H54 (cell line): ENCODE measurements at regions not wholly inside any gene's neighbourhood (a gene's known extent, or its start where the extent isn't known, plus 50 kb on each side); places are given as distances from the start of the nearest gene placed in this dataset.
A peak's percentile ranks its signal among the peaks of the same experiment; 100 is the strongest.

ENCODE experiments used
- DNase-seq: peaks from one replicate; pipeline ENCODE4 v3.0.0; 2011; ENCODE audit warnings: low spot score, mixed read lengths; ENCODE audit not compliant: insufficient read length
- FAIRE-seq: peaks from 3 replicates; lab custom pipeline; 2011; peaks lifted over from hg19 to GRCh38; lab: Jason Lieb, UNC
- POLR2A ChIP-seq: IDR thresholded peaks from 2 replicates; pipeline ENCODE4 v1.6.1; 2011; ENCODE audit warnings: low read depth, mild to moderate bottlenecking, low read length

DNA sequence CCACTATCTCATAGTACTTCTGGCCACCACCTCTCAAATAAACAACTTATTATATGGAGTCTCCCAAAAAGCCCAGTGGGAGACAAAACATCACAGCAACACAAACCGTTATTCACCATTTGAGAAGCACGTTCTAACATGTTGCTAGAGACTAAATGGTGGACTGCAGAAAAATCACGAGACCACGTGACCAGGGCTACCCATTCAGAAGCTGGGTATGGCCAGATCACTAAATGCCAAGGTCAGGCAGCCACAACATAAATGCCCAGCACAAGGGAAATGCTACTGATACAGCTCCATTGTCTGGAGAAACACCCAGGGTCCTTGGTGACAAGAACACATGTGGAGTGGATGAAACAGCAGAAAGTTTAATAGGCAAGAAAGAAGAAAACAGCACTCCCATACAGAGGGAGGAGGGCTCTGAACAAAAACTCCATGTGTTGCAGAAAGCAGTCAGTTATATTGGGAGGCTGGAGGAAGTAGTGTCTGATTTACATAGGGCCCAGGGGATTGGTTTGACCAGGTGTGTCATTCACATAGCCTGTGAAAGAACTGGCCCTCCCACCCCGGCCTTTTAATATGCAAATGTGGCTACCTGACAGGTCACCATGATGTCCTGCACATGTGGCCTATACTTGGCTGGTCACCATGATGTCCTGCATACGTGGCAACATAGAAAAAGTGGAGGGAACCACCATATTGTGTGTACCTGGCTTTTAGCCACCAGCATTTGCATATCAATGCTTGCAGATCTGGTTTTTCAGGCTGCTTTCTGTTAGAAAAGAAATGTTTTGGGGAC is 97.2 kb downstream of the TRIM36 start:
- no peak for DNase-seq
- no peak for FAIRE-seq
- TF ChIP-seq POLR2A, result no peak

DNA sequence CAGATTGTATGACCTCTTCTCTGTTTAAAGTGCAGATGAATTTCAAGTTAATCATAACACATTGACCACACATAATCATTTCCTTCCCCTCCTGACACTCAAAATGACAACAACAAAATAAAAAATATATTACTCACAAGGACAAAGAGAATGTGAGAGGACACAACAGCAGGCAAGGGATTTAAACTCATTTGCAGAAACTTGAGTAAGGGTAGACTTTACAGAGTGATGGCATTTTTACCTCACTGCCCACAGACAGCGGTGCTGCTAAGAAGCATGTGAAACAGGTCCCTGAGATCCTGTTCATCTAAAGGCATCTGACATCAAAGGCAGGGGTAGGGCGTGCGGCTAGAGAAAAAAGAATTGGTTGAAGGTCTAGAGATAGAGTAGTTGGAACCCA is 99.0 kb downstream of the TRIM36 start:
- DNase-seq, result no peak
- FAIRE-seq, result no peak
- no peak for TF ChIP-seq POLR2A

DNA sequence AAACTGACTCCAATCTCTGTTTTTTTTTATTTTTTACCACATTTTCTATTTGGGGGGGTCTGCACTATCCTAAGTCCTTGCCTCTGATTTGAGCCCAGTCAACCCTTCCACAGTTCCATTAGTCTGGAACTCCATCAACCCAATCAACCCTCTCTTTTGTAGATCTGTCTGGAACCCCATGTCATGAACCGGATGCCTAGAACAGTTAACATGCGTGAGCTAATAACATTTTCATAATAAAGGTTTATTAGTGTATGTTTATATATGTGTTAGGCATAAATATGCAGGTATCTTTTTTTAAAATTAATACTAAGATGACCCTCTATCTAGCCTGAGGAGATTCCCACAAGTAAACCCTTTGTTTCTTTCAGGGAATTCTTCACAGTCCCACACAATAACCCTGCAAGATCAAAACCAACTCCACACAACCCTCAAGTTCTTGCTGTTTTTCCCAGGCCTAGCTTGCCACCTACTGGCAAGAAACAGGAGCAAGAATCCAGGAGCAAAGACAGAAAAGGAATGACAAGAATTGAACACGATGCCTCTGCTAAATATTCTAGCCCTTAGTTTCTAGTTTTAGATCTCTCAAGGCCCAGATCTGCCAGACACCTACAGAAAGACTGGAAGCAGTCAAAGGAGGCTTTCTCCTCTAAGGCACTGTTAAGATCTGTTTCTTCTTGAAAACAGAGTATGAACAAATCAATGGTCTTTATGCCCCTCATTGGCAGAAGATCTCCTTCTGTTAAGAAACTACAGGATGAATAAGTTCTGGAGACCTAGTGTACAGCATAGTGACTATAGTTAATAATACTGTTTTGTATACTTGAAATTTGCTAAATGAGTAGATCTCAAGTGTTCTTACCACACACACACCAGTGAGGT is 100.4 kb downstream of the TRIM36 start:
- peak; percentile 12 for DNase-seq
- no peak for TF ChIP-seq POLR2A

DNA sequence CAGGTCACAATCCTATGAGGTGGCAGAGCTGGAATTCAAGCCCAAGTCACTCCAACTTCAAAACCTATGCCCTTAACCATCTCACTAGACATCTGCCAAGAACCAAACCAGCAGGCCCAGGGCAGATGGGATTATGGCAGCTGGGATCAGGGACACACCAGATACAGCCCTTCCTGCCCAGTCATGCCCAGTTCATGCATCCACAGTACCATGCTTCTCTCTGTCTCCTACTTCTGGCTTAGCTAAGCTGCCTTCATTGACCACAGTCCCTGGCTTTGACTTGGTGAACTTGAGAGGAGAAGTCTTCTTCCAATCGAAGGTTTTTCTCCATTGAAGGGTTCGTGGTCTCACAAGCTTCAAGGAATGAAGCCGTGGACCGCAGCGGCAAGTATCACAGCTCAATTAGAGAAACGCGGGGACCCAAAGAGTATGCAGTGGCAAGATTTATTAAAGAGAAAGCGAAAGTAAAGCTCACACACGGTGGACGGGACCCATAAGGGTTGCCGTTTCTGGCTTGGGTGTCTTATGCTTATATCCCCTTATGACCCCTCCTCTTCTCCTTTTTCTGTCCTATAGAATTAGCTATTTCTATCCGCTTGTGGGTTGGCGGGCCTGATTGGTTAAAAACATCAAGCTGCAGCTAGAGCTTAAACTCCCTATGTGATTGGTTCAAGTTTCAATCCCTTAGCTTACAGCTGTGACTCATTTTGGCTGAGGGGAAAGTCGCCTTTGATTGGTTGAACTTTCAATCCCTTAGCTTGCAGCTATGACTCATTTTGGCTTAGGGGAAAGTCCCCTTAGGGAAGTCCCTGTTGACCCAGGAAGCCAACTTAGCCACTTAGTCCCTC is 101.2 kb downstream of the TRIM36 start:
- no peak for TF ChIP-seq POLR2A

More for the DNA sequence above, 100.4 kb downstream of the TRIM36 start:
- FAIRE-seq, result no peak

DNA sequence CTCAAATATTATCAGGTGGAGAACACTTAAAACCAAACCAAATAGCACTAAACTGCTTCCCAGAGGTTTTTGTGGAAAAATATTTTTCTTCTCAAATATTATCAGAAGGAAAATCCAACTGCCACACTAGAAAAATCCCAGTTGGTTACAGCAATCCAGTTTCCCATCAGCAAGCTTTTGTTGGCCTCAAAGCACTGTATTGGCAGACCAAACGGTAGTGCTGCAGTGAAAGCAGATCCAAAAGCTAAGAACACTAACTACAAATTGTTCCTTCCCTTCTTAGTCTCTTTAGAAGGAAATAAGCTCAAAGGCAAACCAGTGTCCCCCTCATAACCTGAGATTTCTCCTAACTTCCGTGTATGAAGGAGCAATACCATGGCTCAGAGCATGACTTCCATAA is 105.3 kb downstream of the TRIM36 start:
- FAIRE-seq (no peak), DNase-seq (no peak)
- no peak for TF ChIP-seq POLR2A

More for the DNA sequence above, 101.2 kb downstream of the TRIM36 start:
- no peak for FAIRE-seq
- DNase-seq, result peak; percentile 7

DNA sequence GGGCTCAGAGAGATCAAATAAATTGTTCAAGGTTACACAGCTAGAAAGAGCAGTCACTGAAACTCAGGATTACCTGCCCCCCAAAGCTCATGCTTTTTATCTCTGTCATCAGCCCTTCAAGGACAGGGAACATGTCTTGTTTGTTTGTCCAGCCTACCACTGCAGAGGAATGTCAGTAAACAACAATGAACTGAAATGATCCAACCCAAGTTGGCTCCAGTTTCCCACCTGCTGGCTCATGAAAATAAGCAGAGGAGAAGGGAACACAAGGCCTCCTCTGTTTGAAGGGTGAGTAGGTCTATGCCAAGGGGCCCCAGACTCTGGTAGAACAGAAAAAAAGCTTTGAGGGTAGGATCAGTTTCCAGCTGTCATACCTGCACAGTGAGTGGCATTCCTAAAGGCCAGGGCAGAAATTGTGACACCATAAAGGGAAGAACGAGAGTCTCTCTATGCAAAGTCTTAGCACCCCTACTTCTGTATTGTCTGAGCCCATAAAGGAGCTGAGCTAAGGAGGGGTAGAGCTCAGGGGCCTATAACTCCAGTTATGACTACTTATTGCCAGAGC is 115.2 kb downstream of the TRIM36 start:
- DNase-seq (no peak), FAIRE-seq (no peak)
- no peak for TF ChIP-seq POLR2A

DNA sequence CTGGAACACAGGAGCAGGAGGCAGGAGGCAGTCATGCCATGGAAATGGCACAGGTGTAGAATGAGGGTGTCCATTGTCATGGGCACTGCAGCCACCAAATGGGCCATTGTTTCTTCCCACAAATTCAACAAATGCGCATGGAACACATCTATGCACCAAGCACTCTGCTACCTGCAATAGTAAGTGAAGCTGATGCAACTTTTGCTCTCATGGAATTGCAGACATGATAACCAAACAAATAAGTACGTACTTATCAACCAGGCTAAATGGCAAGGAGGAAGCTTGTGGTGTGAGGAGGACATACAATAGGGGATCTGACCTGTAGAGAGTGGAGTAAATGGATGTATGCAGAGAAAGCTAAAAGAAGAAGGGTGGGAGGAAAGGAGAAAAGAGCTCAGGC is 116.8 kb downstream of the TRIM36 start:
- DNase-seq, result no peak
- no peak for FAIRE-seq
- TF ChIP-seq POLR2A, result no peak

DNA sequence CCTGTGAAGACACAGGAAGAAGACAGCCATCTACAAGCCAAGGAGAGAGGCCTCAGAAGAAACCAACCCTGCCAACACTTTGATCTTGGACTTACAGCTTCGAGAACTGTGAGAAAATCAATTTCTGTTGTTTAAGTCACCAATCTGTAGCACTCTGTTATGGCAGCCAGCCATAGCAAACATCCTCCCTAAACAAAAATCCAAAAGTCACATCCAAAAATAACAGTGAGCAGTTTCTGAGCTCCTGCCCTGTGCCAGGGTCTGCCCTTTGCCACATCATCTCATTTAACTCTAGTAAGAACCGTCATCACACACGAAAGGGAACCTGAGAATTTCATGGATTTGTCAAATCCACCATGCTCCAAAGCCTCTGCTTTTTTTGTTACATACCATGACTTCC is 118.8 kb downstream of the TRIM36 start:
- TF ChIP-seq POLR2A, result no peak
- no peak for DNase-seq

DNA sequence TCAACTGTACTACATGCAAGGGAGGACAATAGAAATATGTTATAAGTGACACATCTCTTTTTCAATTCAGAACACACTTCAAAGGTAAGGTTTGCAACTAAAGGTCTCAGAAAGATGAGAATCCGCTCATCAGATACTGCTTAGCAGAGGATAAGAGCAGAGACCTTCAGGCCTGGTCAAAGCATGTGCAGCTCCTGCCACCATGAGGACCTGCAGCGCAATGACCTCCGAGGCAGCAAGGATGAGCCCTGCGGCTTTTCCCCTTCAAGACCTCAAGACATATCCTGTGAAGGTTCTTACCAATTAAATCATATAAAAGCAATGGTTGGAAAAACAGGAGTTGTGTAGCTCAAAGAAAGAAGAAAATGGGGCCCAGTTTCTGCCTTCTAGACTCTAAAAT is 135.8 kb downstream of the TRIM36 start:
- DNase-seq, result no peak
- no peak for FAIRE-seq
- TF ChIP-seq POLR2A, result no peak

More for the DNA sequence above, 118.8 kb downstream of the TRIM36 start:
- no peak for FAIRE-seq

DNA sequence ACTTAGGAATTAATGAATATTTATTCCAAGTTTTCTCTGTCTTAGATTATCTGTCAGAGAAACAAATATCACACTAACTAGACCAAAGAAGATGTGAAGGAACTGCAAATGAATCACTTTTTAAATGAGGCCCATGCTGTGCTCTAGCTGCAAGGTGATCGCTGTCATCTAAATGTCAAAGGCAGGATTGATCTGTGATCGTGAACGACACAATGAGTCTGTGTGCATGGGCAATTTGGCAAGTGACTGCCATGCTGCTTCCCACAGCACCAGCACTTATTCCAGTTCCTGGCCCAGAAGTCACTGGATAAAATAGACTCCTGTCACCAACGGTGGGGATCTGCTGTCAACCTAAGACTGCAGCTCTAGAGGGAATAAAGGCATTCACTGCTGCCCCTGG is 141.2 kb downstream of the TRIM36 start:
- DNase-seq (no peak), FAIRE-seq (no peak)
- TF ChIP-seq POLR2A, result no peak

DNA sequence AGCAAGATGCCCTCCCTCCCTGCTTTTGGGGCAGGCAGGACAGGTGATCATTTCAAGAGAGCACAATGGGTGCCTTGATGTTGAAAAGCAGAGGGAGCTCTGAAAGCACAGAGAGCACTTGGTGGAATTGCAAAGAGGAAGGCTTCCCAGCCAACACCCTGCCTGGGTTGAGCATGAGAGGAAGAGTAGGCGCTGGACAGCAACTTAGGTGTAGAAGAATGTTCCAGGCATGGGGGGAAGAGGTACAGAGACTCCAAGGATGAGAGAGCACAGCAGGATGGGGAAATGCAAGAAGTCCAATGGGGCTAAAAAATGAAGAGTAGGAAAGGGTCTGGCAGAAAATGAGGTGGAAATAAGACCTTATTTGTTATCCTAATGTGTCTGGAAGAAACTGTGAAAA is 144.8 kb downstream of the TRIM36 start:
- no peak for TF ChIP-seq POLR2A
- FAIRE-seq (no peak), DNase-seq (no peak)

DNA sequence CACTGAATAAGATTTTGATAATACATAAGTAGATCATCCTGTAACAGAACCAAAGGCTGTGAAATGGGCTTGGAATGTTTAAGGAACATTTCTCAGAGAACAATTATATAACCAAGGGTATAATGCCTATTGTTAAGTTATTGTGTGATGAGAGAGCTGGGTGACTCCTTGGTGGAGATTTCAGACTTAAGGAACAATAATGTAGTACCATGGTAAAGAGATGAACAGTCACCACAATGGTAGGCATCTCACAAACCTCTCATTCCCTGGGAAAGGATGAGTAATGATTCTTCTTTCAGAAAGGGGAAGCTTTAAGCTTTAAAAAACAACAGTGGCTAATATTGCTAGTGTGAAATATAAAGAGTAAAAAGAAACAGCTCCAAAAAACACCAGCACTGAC is 147.4 kb downstream of the TRIM36 start:
- TF ChIP-seq POLR2A, result no peak
- no peak for DNase-seq
- FAIRE-seq, result no peak

DNA sequence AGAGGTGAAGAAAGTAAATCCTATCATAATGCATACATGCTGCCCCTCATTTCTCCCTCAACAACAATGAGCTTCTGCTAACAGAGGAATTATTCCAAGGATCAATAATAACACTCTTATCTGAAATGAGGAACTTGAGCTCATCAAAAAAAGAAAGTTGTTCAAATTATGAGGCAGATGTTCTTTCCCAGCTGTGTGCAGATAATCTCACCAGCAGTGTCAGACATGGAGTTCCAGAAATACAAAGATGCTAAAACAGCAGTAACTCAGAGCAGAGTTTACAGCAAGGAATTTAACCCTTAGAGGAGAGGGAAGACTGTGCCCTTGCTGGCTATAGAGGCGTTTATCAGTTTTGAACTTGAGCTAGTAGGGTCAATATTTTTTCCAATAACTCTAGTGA is 153.1 kb downstream of the TRIM36 start:
- no peak for TF ChIP-seq POLR2A
- DNase-seq, result no peak
- FAIRE-seq, result no peak
